LoVo (cell line): ENCODE measurements at regions not wholly inside any gene's neighbourhood (a gene's known extent, or its start where the extent isn't known, plus 50 kb on each side); places are given as distances from the start of the nearest gene placed in this dataset.

ENCODE experiments used
- DNase-seq: peaks from one replicate; pipeline ENCODE4 v3.0.0-alpha.2; 2016; ENCODE audit warnings: low spot score

DNA sequence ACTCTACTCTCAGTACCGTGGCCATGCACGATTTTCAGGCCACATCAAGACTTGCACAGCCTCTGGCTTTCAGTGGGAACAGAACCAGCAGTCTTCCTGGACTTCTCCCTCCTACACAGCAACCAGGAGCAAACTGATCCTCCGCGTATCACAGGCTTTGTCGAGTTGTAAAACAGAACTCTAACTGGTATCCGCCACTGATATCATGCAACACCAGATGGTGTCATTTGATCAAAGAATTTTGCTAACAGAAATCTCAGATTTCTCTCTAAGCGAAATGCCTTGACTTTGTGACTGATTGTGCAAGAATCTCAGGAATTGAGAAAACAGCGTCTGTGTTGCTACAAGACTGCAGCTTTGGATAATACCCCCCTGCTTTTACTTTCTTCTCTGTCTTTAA is 85.7 kb downstream of the COPS8 start:
- peak; percentile 19 for DNase-seq

DNA sequence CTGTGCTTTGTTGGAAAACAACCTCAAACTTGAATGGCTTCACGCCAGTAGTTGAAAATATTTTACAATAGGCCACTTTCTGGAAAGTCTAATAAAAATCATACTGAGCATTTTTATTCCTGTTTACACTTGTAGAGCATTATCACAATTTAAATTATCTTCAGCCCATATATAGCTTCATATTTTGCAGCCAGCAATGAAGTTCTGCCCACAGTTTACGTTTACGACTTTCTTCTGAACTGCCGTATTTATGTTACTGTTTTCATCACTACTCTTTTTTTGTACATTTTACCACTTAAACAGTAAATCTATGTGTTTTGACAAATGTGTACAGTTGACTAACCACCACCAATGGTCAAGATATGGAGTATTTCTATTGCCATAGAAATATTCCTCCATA is 86.2 kb downstream of the COPS8 start:
- no peak for DNase-seq

DNA sequence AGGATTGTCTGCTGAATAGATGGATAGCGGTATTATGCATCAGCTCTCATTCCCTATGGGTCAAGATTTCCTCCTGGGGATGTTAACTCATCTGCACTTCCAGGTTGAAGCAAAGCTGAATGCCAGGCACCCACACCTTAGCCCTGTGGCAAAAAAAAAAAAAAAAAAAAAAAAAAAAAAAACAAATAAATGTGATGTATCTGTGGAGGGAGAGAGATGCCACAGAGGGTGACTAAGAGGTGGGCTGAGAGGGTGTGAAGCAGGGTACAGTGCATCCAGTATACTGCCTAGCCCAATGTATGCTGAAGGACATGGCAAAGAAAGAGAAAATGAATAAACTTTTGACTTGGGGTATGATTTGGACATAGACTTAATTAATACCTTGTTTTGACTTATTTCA is 91.4 kb downstream of the COPS8 start:
- DNase-seq = no peak

DNA sequence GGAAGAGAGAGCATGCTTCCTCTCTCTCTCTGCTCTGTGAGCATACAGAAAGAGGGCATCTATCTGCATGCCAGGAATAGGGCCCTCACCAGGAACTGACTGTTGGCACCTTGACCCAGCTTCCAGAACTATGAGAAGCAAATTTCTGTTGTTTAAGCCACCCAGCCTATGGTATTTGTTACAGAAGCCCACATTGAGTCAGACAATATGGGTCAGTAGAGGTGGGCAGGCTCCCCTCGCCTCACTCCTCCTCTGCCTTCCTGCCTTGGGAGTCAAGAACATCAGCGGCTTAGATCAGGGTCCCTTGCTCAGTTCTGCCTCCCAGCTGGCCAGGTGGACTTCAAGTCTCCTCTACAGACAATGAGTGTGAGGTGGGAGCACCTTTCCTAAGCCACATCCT is 92.3 kb downstream of the COPS8 start:
- DNase-seq = no peak

DNA sequence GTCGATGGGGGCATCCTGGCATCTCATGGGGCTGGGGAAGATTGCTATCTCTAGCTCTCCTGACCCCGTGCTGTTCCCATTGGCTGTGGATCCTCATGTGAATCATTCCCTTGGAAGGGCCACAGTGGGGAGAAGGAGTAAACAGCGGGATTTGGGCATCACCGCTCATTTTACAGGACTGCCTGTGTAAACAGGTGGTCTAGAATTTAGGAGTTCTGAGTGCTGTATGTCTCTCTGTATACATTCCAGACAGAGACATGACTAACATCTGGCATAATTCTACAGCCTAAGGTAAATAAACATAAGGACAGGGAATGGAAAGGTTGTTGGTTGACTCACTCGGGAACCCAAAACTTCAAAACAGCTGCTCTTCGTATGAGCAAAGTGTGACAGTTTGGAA is 92.7 kb downstream of the COPS8 start:
- no peak for DNase-seq

DNA sequence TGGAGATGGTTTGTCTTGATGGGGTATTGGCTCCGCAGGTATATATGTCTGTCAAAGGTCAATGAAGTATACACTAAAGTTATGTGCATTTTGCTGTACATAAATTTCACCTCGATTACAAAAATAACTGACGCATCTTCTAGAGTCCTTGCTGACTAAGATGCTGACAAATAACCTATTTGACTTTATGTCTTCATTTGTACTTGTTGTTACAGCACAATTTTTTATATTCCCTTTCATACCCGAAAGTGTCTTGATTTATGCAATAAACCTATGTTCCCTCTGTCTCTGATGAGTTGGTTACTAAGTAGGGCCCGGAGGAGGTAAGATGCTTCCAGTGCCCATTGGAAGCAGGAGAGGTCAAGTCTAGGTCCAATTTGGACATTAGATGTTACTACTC is 93.5 kb downstream of the COPS8 start:
- DNase-seq = no peak

DNA sequence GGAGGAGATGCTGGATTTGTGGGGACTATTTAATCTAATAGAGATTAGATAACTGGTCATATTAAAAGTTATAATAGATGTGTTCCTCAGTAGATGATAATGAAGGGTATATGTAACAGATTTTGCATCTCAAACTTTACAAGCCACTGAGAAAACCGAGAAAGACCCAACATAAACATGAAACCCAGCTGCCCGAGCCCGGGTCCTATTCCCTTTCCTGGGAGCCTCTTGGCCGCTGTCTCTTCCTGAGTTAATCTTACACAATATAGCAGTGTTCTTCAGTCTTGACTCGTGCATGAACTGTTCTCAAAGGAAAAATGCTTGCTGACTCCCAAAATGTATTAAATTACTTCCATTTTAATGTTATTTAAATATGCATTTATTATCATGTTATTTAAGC is 94.5 kb downstream of the COPS8 start:
- no peak for DNase-seq

DNA sequence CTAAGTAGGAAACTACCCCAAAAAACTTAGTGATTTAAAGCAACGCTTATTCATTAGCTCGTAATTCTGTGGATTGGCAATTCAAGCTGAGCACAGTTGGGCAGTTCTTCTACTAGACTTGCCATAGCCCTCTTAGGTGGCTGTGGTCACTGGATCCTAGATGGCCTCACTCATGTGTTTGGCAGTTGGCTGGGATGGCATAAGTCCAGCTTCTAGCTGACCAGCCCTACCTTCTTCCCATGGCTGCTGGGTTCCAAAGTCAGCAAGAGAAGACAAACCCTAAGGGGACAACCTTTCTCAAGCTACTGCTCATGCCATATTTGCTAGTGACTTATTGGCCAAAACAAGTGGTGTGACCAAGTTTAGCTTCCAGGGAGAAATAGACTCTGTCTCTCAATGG is 95.3 kb downstream of the COPS8 start:
- no peak for DNase-seq

DNA sequence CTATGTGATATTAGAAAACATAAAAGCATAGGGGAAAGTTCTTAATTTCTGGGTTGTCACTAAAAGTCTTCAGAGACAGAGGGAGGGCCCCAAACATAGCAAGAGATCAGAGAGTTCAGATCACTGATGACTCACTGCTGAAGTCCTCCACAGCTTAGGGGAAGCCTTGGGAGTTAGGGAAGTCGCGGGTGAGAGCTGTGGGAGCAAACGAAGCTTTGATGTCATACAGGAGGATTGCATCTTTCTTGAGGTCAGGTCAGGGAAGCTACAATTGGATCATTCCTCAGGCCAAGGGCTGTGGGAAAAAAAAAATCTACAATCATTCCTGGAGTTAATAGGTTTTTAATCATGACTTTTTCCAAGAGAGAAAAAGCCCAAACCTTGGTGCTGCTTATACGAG is 96.2 kb downstream of the COPS8 start:
- no peak for DNase-seq

DNA sequence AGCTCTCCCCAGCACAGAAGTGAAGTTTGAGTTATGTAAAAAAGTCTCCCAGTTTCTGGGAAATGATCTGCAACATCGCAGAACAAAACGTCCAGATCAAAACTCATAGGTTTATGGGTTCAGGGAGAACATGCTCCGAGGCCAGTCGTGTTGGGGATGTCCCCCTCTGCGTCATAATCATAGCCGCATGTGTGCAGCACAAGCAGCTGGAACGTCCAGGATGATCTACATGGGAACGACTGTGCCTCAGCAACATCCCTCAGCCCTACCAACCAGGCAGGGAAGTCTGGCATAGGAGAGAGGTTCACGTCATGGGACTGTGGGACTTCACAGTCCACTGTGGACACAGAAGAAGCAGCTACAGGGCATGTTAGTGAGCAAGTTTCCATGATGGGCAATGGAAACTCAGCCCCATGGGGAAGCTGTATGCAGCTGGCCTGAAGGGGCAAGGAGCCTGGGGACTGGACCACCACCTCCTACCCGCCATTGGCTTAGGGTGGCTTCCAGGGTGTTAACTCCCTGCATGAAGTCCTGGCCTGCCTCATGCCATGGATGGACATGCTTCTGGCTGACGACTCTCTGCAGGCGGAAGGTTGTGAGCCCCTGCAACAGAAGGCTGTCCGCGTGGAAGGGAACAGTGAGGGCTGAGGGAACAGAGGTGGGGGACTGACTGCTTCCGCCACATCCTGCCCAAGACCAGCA is 96.9 kb downstream of the COPS8 start:
- no peak for DNase-seq

DNA sequence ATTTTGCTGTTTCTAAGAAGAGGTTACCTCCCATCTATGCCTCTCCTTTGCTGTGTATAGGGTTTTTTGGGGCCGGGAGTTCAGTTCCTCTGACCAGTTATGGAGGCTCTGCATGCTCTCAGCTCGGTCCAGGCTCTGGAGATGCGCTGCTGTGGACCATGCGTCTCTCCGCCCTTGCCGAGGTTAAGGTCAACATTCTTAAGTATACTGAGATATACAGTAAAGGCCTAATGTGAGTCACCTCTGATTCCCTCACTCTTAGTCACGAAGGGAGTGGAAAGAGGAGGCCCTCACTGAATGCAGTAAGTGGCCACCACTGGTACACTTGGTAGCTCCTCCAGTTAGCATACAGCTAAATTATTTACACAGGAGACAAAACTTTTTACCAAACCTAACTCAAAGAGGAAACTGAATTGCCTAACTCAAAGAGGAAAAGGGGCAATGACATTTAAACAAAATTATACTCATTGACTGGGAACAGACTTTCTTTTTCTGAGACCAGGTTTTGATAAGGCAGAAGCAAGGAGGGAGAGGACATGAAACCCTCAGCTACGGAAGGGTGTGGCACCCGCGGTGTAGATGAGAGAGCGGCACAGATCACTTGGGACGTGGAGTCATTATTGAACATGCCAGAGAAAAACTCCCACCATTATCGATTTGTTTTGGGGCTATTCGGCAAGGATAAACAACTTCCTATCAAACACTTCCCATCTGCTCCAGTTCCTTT is 98.7 kb downstream of the COPS8 start:
- DNase-seq = no peak

DNA sequence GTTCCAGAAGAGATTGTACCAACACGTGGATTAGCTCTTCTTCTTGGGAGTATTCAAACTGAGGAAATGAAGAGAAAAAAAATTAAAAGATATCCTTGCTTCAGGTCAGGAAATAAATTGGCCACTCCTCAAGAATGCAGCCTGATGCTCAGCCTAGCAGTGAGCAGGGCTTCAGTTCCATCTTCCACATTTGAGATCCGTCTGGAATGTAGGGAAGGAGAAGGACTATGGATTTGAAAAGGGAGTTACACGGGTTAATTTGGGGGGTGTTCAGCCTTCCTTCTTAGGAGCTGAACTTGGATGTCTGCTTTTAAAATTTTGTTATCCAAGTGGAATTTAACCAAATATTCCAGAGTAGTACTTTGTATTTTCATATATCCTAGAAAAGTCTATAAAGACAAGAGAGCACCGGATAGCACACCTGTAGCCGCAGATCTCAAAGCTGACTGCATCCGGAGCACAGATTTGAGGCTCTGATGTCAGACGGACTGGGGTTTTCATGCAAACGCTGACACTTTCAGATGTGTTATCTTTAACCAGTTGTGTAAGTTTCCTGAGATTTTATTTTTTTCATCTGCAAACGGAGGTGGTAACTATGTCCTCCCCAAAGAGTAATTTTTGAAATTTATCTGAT is 99.3 kb downstream of the COPS8 start:
- no peak for DNase-seq

DNA sequence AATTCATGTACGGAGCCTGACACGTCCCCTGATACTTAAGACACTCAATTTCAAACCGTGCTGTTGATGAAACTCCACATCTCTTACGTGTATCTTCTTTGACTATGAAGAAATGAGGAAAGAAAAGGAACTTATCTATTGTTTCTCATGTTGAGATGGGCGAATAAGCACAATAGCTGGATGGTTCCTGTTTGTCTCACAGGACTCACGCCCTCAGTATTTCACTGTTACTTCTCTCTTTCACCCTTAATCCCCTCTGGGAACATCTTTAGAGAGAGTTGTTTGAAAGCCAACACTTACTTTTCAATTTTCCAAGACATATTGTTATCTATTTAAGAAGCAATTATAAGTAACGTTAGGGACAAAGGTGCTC is 99.8 kb downstream of the COPS8 start:
- no peak for DNase-seq

DNA sequence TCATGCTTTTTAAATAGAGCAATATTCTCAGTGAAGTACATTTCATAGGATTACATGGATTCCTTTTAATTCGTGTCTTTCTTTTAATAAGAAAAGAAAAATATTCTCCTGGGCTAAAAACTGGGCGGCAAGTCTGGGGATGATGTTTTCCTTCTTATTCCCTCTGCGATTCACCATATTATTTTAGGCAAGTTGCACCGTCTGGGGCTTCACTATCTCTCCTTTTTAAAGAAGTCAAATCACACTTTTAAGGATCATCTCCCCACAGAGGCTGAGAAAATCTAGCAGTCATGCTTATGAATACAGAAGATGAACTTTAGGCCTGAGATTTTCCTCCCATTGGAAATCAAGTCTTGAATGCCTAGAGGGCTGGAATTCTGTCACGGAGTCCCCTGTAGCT is 104.1 kb downstream of the COPS8 start:
- DNase-seq = no peak

DNA sequence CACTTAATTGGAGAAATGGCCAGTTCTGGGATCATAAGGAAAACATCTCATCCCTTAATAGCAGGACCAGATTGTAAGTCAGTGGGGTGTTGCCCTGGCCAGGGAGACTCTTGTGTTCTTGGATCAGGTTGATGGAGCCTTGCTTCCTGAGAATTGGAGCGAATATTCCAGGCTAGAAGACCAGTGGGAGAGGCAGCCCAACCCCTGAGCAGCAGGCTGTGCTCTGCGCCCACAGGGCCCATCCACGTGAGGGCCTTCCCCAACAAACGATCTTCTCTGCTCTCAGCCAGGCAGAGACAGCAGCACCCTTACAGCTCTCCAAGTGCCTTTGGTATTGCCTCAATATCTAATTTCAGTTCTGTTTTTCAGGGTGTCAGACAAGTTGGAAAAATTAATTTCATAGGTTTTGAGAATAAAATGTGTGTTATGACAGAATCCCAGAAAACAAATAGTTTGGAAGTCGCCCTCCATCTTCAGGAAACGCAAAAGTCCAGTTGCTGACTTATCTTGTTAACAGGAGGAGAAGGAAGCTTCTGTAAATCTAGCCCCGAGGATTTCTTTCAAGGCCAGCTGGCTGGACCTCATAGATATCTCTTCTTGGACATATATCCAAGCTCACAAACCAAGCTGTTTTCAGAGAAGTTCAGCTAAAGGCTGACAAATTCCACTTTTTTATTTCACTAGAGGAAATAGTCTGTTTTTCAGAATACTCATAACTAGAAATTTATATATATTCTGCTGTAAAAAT is 105.5 kb downstream of the COPS8 start:
- DNase-seq = no peak

DNA sequence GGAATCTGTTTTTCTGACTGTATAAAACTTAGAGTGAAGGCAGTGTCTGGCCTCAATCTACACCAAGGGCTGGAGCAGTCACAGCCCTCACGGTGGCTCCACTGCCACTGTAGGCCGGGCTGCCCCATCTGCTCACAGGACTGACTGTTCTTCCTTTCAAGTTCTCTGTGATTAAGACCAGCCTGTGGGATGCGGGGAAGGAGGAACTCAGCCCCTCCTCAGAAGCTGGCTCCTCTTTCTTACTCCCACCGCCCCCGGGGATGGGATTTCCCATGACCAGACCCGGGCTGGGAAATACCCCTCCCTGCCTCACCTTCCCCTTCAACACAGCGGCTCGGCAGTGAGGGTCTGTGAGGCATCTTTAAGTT is 106.0 kb downstream of the COPS8 start:
- DNase-seq = no peak

DNA sequence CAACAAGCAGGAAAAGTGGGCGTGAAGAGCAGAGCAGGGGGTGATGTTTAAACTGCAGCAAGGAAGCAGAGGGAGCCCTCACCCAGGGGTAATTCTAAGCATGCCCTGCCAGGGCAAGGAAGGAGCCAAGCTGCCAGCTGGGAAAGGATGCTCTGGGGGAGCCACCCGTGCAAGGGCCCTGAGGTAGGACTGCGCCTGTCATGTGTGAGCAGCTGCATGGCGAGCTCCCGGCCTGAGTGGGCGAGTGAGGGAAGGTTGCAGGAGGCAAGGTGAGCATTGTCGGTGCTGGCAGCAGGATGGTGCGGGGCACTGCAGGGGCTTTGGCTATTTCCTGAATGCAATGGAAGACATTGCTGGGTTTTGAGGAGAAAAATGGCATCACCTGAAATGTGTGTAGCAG is 107.2 kb downstream of the COPS8 start:
- no peak for DNase-seq

DNA sequence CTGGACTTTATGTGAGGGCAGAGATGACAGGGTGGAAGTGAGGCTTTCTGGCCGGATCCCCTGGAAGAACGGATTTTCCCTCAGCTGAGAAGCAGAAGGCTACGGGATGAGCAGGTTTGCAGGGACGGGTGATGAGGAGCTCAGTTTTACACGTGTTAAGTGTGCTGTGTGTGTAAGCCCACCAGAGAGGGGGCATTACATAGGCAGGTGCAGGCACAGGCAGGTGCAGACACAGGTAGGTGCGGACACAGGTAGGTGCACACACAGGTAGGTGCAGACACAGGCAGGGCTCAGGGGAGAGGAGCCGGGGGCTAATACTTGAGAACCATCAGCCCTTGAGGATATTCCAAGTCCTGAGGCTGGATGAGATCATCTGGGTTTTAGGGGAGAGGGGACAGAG is 107.7 kb downstream of the COPS8 start:
- no peak for DNase-seq

DNA sequence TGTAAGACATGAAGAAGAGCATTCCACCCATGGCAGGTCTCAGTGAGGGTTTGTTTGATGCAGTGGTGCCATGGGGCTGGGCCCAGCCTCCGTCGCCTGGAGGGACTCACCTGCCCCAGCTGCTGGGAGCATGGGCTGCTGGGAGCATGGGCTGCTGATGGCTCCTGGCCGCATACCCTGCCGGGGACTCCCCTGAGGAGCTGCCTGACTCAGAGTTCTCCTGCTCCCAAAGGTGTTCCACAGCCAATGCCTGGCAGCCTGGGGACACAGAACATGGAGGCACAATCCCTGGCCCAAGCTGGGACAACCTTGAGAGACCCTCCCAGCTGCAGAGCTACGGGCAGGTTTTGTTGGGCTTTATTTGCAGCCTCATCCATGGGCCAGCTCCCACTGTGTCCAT is 108.4 kb downstream of the COPS8 start:
- no peak for DNase-seq

DNA sequence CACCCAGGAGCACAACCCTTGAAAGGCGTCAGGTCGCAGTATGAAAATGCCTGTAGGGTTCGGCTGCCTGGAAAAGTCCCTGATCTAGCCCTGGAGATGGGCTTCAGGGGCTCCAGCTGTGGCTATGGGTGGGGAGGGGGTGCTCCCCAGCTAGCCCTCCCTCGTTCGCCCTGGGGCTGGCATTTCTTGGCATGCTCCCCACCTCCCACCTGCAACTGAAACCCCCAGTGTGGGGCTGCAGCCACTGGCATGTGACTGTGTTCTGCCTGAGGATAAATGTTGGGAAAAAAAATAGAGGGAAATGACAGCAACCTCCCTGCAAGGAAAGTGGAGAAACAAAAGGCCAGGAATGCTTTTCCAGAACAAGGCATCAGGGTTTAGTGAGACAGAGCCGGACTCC is 109.2 kb downstream of the COPS8 start:
- no peak for DNase-seq

DNA sequence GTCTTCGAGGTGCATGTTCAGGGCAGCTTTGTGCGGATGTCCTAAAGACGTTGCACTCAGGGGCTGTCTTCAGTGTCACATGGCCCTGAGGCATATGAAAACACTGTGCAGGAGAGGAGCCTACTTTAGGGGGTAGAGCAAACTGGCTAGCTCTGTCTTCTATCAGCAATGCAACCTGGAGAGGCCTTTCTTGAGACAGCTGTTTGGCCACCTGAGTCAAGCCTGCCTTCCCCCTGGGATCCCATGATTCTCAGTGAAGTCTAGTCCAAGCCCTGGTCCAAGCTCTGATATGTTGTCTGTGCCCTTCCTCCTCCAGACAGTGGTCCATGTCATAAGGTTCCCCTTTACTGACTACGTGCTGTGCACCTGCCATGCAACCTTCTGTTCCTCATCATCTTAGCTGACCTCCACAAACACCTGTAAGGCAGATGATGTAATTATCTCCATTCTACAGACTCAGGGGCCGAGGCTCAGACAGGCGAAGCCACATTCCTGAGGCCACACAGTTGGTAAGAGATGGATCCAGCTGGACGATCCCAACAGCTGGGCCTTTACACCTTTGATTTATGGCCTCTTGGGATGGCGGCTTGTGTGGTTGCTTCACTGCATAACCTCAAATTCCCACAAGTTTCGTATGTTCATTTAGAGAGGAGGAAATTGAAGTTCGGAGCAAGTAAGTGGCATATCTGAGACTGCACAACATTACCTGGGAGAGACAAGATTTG is 109.9 kb downstream of the COPS8 start:
- DNase-seq = no peak

DNA sequence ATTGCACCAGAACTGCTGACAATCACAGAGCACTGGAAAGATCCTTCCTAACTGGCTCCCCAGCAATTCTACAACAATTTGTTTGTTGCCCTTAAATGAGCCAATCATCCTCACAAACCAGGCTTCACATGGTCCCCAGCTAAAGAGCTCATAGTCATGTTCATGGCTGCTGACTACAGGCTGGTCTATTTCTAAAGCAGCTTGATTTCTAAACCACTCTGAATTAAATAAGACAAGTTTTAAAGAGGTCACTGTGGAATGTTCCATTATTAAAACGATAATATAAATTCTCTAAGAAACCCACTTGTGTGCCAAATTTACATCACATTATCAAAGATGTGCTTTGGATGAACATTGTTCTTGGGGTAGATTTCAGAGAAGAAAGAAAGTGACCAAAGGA is 110.7 kb downstream of the COPS8 start:
- DNase-seq = no peak
